Uterus (tissue), 3 donors: ENCODE measurements at regions not wholly inside any gene's neighbourhood (a gene's known extent, or its start where the extent isn't known, plus 50 kb on each side); places are given as distances from the start of the nearest gene placed in this dataset.

Experiments
- DNase-seq, 2 donors: peaks; one replicate each; pipeline ENCODE4 v3.0.0-alpha.2; 2019 to 2020
- H3K27ac ChIP-seq, 2 donors: fragments of 200-600 bp; sonication (generic); 1 replicate in 1 of 2; 2 replicates in 1 of 2; pipeline ENCODE4 v1.5.1; 2016 to 2018
- H3K27me3 ChIP-seq, 2 donors: fragments of 200-600 bp; sonication (generic); one replicate each; pipeline ENCODE4 v1.5.1; 2018 to 2019; ENCODE audit warnings: control low read depth in 1 of 2
- H3K36me3 ChIP-seq, 2 donors: fragments of 200-600 bp; sonication (generic); one replicate each; pipeline ENCODE4 v1.5.1; 2019; ENCODE audit warnings: control low read depth in 1 of 2
- H3K4me1 ChIP-seq, 2 donors: fragments of 200-600 bp; sonication (generic); one replicate each; pipeline ENCODE4 v1.5.1; 2018 to 2019; ENCODE audit warnings: control low read depth in 1 of 2
- H3K4me3 ChIP-seq, 2 donors: fragments of 200-600 bp; sonication (generic); 1 replicate in 1 of 2; 2 replicates in 1 of 2; pipeline ENCODE4 v1.5.1; 2018 to 2019; ENCODE audit warnings: mild to moderate bottlenecking in 1 of 2
- H3K9me3 ChIP-seq, 2 donors: fragments of 200-600 bp; sonication (generic); one replicate each; pipeline ENCODE4 v1.5.1; 2019; ENCODE audit warnings: control low read depth in 1 of 2
- CTCF ChIP-seq, 4 experiments: fragments of 200-600 bp in 2 of 4; fragments of 450-650 bp in 2 of 4; sonication (generic) in 2 of 4; IDR thresholded peaks; one replicate each; pipeline ENCODE4 v1.5.1; 2016 to 2019; ENCODE audit warnings: antibody characterized with exemption in 4 of 4, mild to moderate bottlenecking in 2 of 4, moderate library complexity in 1 of 4
- POLR2A ChIP-seq, 2 donors: fragments of 450-650 bp; IDR thresholded peaks; one replicate each; pipeline ENCODE4 v1.6.1; 2016; ENCODE audit warnings: antibody characterized with exemption in 2 of 2, mild to moderate bottlenecking in 1 of 2, moderate library complexity in 1 of 2
- intact Hi-C: fragments of 100-400 bp; cut with DNase I; formaldehyde crosslinking; loops from one replicate; pipeline ENCODE4 v1.15.1; 2023; ENCODE audit warnings: low total_unique reads
- donor health status: DM: yes; HTN: yes; CAD: no.

- no peaks in the 10 kb centered on the region for H3K9me3 ChIP-seq
- intact Hi-C loops = no loop called here
- H3K27ac ChIP-seq = no peak overlapping the region
- TF ChIP-seq POLR2A (IDR thresholded peaks at IDR 0.05) (no peak), CTCF (IDR thresholded peaks at IDR 0.05) (no peak)
- no peaks in the 10 kb centered on the region for H3K36me3 ChIP-seq
- H3K27me3 ChIP-seq = no peaks in the 10 kb centered on the region
- H3K4me3 ChIP-seq = no peak overlapping the region
- H3K4me1 ChIP-seq = no peaks in the 10 kb centered on the region
- no peak for DNase-seq
Measured at GRCh38 chr14:58794993-58795762, 157.4 kb downstream of the DACT1 start.

- H3K9me3 ChIP-seq = no peaks in the 10 kb centered on the region
- no peaks in the 10 kb centered on the region for H3K4me1 ChIP-seq
- TF ChIP-seq POLR2A (IDR thresholded peaks at IDR 0.05) (no peak), CTCF (IDR thresholded peaks at IDR 0.05) (no peak)
- no peaks in the 10 kb centered on the region for H3K36me3 ChIP-seq
- DNase-seq = no peak
- H3K27me3 ChIP-seq = no peaks in the 10 kb centered on the region
- H3K27ac ChIP-seq = no peak overlapping the region
- intact Hi-C loops = no loop called here
- H3K4me3 ChIP-seq = no peak overlapping the region
Measured at GRCh38 chr14:58796242-58797009, 158.7 kb downstream of the DACT1 start.

- H3K4me1 ChIP-seq = no peaks in the 10 kb centered on the region
- intact Hi-C loops = no loop called here
- no peaks in the 10 kb centered on the region for H3K36me3 ChIP-seq
- TF ChIP-seq POLR2A (IDR thresholded peaks at IDR 0.05) (no peak), CTCF (IDR thresholded peaks at IDR 0.05) (no peak)
- no peak for DNase-seq
- H3K27me3 ChIP-seq = no peaks in the 10 kb centered on the region
- no peak overlapping the region for H3K27ac ChIP-seq
- H3K9me3 ChIP-seq = no peaks in the 10 kb centered on the region
- H3K4me3 ChIP-seq = no peak overlapping the region
Measured at GRCh38 chr14:58797010-58797429, 159.3 kb downstream of the DACT1 start.

GRCh38 chr14:58798173-58798572, 160.4 kb downstream of the DACT1 start:
- Histone ChIP-seq H3K4me1 (no peaks in the 10 kb centered on the region), H3K27ac (no peak overlapping the region), H3K36me3 (no peaks in the 10 kb centered on the region), H3K4me3 (no peak overlapping the region), H3K27me3 (no peaks in the 10 kb centered on the region), H3K9me3 (no peaks in the 10 kb centered on the region)
- intact Hi-C loops = no loop called here
- TF ChIP-seq CTCF (IDR thresholded peaks at IDR 0.05) (no peak), POLR2A (IDR thresholded peaks at IDR 0.05) (no peak)
- DNase-seq = no peak

GRCh38 chr14:58801086-58801485, 163.3 kb downstream of the DACT1 start:
- TF ChIP-seq POLR2A (IDR thresholded peaks at IDR 0.05) (no peak), CTCF (IDR thresholded peaks at IDR 0.05) (no peak)
- Histone ChIP-seq H3K36me3 (no peaks in the 10 kb centered on the region), H3K4me3 (no peak overlapping the region), H3K27ac (no peak overlapping the region), H3K9me3 (no peaks in the 10 kb centered on the region), H3K4me1 (no peaks in the 10 kb centered on the region), H3K27me3 (no peaks in the 10 kb centered on the region)
- no peak for DNase-seq
- intact Hi-C loops = no loop called here
